GM19455 (cell line): ENCODE measurements at regions not wholly inside any gene's neighbourhood (a gene's known extent, or its start where the extent isn't known, plus 50 kb on each side); places are given as distances from the start of the nearest gene placed in this dataset.
"Not testable (repeated sequence)": the region's sequence is repeated elsewhere in the genome, so short reads cannot be mapped to it uniquely, and the experiment has no call there.

Experiments used
- ATAC-seq: cut with Tn5 transposase; IDR thresholded peaks from one replicate; pipeline ENCODE4 v1.9.1; 2021; ENCODE audit not compliant: unreplicated experiment

GRCh38 chr4:106603471-106603870, 234.9 kb upstream of the GIMD1 start:
- ATAC-seq: no peak

- ATAC-seq: no peak
Measured at GRCh38 chr4:106602711-106603110, 234.1 kb upstream of the GIMD1 start.

GRCh38 chr4:106601519-106601918, 232.9 kb upstream of the GIMD1 start:
- no peak for ATAC-seq

- ATAC-seq: no peak
Measured at GRCh38 chr4:106595906-106596305, 227.3 kb upstream of the GIMD1 start.

GRCh38 chr4:106594291-106594952, 225.8 kb upstream of the GIMD1 start:
- ATAC-seq: no peak

- ATAC-seq: no peak
Measured at GRCh38 chr4:106588891-106589290, 220.3 kb upstream of the GIMD1 start.

- ATAC-seq: no peak
Measured at GRCh38 chr4:106587558-106587957, 219.0 kb upstream of the GIMD1 start.

- ATAC-seq: no peak
Measured at GRCh38 chr4:106585915-106586349, 217.4 kb upstream of the GIMD1 start.

GRCh38 chr4:106584337-106584989, 215.9 kb upstream of the GIMD1 start:
- no peak for ATAC-seq

- no peak for ATAC-seq
Measured at GRCh38 chr4:106583567-106583966, 215.0 kb upstream of the GIMD1 start.

- ATAC-seq: no peak
Measured at GRCh38 chr4:106583108-106583507, 214.5 kb upstream of the GIMD1 start.

GRCh38 chr4:106582103-106582502, 213.5 kb upstream of the GIMD1 start:
- no peak for ATAC-seq

GRCh38 chr4:106579236-106579635, 210.7 kb upstream of the GIMD1 start:
- ATAC-seq: no peak

GRCh38 chr4:106569146-106570031, 200.8 kb upstream of the GIMD1 start:
- ATAC-seq: no peak

- no peak for ATAC-seq
Measured at GRCh38 chr4:106565727-106566126, 197.1 kb upstream of the GIMD1 start.

GRCh38 chr4:106563637-106564036, 195.1 kb upstream of the GIMD1 start:
- ATAC-seq: not testable (repeated sequence)

- ATAC-seq: no peak
Measured at GRCh38 chr4:106551724-106552123, 183.1 kb upstream of the GIMD1 start.

- ATAC-seq: no peak
Measured at GRCh38 chr4:106548446-106549044, 180.0 kb upstream of the GIMD1 start.

- no peak for ATAC-seq
Measured at GRCh38 chr4:106546370-106546769, 177.8 kb upstream of the GIMD1 start.

GRCh38 chr4:106542609-106543008, 174.0 kb upstream of the GIMD1 start:
- ATAC-seq: not testable (repeated sequence)

GRCh38 chr4:106541253-106541652, 172.7 kb upstream of the GIMD1 start:
- no peak for ATAC-seq
